ENCODE measurements at regions not wholly inside any gene's neighbourhood (a gene's known extent, or its start where the extent isn't known, plus 50 kb on each side); places are given as distances from the start of the nearest gene placed in this dataset.

DNA sequence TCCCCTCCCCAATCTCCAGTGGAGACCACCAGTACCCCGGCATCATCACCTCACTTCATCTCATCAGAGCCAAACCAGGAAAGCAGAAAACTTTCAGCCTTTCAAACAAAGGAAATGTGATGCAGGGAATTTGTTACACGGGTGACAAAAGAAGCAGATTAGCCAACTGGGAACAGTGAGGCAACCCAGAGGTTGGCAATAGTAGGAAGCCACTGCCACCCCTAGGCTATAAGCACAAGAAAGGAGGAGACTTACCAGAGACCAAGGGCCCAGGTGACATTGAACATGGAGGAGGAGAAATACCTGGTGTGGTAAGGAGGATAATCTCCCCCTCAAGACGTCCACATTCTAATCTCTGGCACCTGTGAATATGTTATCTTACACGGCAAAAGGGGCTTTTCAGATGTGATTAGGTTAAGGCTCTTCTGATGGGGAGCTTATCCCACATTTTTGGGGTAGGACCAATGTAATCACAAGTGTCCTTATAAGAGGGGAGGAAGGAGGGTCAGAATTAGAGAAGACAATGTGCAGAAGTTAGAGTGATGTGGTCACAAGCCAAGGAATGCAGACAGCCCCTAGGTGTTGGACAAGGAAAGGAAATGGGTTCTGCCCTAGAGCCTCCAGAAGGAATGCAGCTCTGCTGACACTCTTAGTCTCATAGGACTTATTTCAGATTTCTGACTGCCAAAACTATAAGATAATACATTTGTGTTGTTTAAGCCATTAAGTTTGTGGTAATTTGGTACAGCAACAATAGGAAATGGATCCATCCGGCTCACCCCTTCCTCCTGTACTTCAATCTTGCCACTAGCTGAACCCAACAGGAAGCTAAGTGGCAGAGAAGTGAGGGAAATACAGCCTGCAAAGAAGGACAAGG is 83.6 kb upstream of the VAV3 start:
- peaks cover 0 to 5% (median 0%) of the 10 kb centered on the region in 4 donors for H3K9me3 ChIP-seq
- H3K4me3 ChIP-seq = no peak overlapping the region
- H3K36me3 ChIP-seq = no peaks in the 10 kb centered on the region
- H3K4me1 ChIP-seq = peaks cover 0 to 50% (median 14%) of the 10 kb centered on the region in 4 donors
- H3K27ac ChIP-seq = peak overlapping the region in 2 of 4 donors; percentile 42 to 63
- DNase-seq (ENCODE audit: low spot score in 2 of 2) = no peak
- 83 to 84% methylated on average over 5 of the region's 5 CpGs for WGBS, 2 donors
- no peak for TF ChIP-seq POLR2A (IDR thresholded peaks at IDR 0.05)
- H3K27me3 ChIP-seq = no peaks in the 10 kb centered on the region

DNA sequence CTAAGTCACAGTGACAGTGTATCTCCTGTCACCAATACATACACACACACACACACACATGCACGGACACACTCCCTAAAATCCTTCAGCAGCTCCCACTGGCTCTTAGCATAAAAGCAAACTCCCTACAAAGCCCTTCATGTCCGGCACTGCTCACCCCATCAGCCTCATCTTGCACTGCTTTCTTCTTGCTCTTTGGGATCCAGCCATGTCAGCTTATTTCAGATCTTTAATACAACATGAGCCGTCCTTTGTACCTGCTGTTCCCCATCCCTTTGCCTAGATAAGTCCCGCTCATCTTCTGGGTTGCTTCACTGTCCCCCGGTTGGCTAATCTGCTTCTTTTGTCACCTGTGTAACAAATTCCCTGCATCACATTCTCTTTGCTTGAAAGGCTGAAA is 82.1 kb upstream of the VAV3 start:
- Histone ChIP-seq H3K36me3 (no peaks in the 10 kb centered on the region), H3K27me3 (no peaks in the 10 kb centered on the region), H3K4me1 (peaks cover 0 to 35% (median 8%) of the 10 kb centered on the region in 4 donors), H3K4me3 (no peak overlapping the region), H3K27ac (no peak overlapping the region), H3K9me3 (peaks cover 0 to 5% (median 0%) of the 10 kb centered on the region in 4 donors)
- WGBS, 2 donors = 72 to 73% methylated on average over 5 of the region's 5 CpGs
- TF ChIP-seq EP300 (IDR thresholded peaks at IDR 0.05) = no peak
- no peak for TF ChIP-seq POLR2A (IDR thresholded peaks at IDR 0.05)
- TF ChIP-seq, protein P1, sequence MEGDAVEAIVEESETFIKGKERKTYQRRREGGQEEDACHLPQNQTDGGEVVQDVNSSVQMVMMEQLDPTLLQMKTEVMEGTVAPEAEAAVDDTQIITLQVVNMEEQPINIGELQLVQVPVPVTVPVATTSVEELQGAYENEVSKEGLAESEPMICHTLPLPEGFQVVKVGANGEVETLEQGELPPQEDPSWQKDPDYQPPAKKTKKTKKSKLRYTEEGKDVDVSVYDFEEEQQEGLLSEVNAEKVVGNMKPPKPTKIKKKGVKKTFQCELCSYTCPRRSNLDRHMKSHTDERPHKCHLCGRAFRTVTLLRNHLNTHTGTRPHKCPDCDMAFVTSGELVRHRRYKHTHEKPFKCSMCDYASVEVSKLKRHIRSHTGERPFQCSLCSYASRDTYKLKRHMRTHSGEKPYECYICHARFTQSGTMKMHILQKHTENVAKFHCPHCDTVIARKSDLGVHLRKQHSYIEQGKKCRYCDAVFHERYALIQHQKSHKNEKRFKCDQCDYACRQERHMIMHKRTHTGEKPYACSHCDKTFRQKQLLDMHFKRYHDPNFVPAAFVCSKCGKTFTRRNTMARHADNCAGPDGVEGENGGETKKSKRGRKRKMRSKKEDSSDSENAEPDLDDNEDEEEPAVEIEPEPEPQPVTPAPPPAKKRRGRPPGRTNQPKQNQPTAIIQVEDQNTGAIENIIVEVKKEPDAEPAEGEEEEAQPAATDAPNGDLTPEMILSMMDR (IDR thresholded peaks at IDR 0.05) = no peak
- DNase-seq (ENCODE audit: low spot score in 2 of 2) = no peak

DNA sequence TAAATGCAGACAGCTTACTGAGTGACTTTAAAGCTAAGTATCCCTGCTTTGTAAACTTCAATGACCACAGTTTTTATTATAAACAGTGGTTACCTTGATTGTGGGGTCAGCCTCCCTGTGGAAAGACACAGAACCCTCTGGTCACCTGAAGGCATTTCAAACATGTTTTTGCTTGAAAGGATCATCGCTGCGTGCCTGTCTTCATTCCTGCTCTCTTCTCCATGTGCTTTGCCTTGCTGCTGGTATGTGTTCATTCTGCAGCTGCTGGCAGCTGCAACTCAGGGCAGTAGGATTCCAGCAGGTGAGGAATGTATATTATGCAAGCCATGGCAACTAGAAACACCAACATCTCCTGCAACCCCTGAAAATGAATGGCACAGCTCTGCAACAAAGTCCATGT is 81.0 kb upstream of the VAV3 start:
- Histone ChIP-seq H3K4me1 (peaks cover 0 to 30% (median 6%) of the 10 kb centered on the region in 4 donors), H3K36me3 (no peaks in the 10 kb centered on the region), H3K4me3 (no peak overlapping the region), H3K27me3 (no peaks in the 10 kb centered on the region), H3K27ac (no peak overlapping the region), H3K9me3 (peaks cover 0 to 5% (median 0%) of the 10 kb centered on the region in 4 donors)
- DNase-seq (ENCODE audit: low spot score in 2 of 2) = no peak
- whole genome bisulfite sequencing, 2 donors = 77 to 87% methylated on average over 2 of the region's 2 CpGs
- TF ChIP-seq, protein P1 (IDR thresholded peaks at IDR 0.05) = no peak
- TF ChIP-seq POLR2A (IDR thresholded peaks at IDR 0.05) (no peak), EP300 (IDR thresholded peaks at IDR 0.05) (no peak)

GRCh38 chr1:108045460-108045859 is 80.5 kb upstream of the VAV3 start:
- H3K9me3 ChIP-seq = peaks cover 0 to 5% (median 0%) of the 10 kb centered on the region in 4 donors
- no peaks in the 10 kb centered on the region for H3K27me3 ChIP-seq
- H3K27ac ChIP-seq = no peak overlapping the region
- H3K4me1 ChIP-seq = peaks cover 0 to 26% (median 5%) of the 10 kb centered on the region in 4 donors
- no peak for DNase-seq (ENCODE audit: low spot score in 2 of 2)
- TF ChIP-seq EP300 (IDR thresholded peaks at IDR 0.05) (no peak), POLR2A (IDR thresholded peaks at IDR 0.05) (no peak)
- no peaks in the 10 kb centered on the region for H3K36me3 ChIP-seq
- H3K4me3 ChIP-seq = no peak overlapping the region
- WGBS, 2 donors = 72 to 73% methylated on average over 7 of the region's 7 CpGs

- WGBS, 2 donors = 63 to 74% methylated on average over 2 of the region's 2 CpGs
- H3K27ac ChIP-seq = no peak overlapping the region
- peaks cover 0 to 14% (median 0%) of the 10 kb centered on the region in 4 donors for H3K4me1 ChIP-seq
Observed at GRCh38 chr1:108044318-108044717, 79.3 kb upstream of the VAV3 start.

More at GRCh38 chr1:108044318-108044717, 79.3 kb upstream of the VAV3 start:
- Histone ChIP-seq H3K4me3 (no peak overlapping the region), H3K9me3 (peaks cover 0 to 5% (median 0%) of the 10 kb centered on the region in 4 donors), H3K36me3 (no peaks in the 10 kb centered on the region), H3K27me3 (no peaks in the 10 kb centered on the region)
- TF ChIP-seq, protein P1 (IDR thresholded peaks at IDR 0.05) = no peak
- TF ChIP-seq EP300 (IDR thresholded peaks at IDR 0.05) (no peak), POLR2A (IDR thresholded peaks at IDR 0.05) (no peak)
- DNase-seq (ENCODE audit: low spot score in 2 of 2) = no peak
